Kidney epithelial cell (primary cell): ENCODE measurements at regions not wholly inside any gene's neighbourhood (a gene's known extent, or its start where the extent isn't known, plus 50 kb on each side); places are given as distances from the start of the nearest gene placed in this dataset.

Experiments used
- DNase-seq: peaks from one replicate; pipeline ENCODE4 v3.0.0-alpha.2; 2010; ENCODE audit warnings: low read depth
- H3K27me3 ChIP-seq: 2 replicates; pipeline ENCODE4 v1.6.0; 2011; ENCODE audit warnings: low read length; ENCODE audit not compliant: control insufficient read depth, insufficient read depth
- H3K36me3 ChIP-seq: 2 replicates; pipeline ENCODE4 v1.5.1; 2011; ENCODE audit warnings: low read length; ENCODE audit not compliant: control insufficient read depth, insufficient read depth
- H3K4me3 ChIP-seq: 2 replicates; pipeline ENCODE4 v1.5.1; 2011; ENCODE audit warnings: low read depth, mild to moderate bottlenecking, control low read depth, low read length
- TF ChIP-seq, protein P1 (sequence below): IDR thresholded peaks from 2 replicates; pipeline ENCODE4 v1.5.1; 2011; ENCODE audit warnings: mild to moderate bottlenecking, moderate library complexity, low read length, control low read depth, inconsistent platforms; ENCODE audit not compliant: insufficient read depth, poor library complexity, severe bottlenecking

DNA sequence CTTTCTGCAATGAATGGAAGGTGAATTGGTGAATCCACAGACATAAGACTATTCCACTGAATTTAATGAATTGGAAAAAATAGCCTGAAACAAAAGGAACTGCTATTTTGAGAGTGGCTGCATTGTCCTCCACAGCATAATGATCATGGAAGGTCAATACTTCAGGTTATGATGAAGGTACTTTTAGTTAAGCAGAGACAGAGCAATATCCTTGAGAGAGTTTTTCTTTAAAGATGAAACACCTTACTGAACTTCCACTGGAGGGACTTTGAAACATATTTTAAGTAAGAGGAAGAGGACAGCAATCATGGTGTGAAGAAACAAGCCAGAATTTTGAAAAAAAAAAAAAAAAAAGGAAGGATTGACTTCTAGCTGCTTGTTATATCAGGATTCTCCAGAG is 68.8 kb upstream of the DPP10 start:
- DNase-seq = no peak
- no peaks in the 10 kb centered on the region for H3K36me3 ChIP-seq
- TF ChIP-seq, protein P1, sequence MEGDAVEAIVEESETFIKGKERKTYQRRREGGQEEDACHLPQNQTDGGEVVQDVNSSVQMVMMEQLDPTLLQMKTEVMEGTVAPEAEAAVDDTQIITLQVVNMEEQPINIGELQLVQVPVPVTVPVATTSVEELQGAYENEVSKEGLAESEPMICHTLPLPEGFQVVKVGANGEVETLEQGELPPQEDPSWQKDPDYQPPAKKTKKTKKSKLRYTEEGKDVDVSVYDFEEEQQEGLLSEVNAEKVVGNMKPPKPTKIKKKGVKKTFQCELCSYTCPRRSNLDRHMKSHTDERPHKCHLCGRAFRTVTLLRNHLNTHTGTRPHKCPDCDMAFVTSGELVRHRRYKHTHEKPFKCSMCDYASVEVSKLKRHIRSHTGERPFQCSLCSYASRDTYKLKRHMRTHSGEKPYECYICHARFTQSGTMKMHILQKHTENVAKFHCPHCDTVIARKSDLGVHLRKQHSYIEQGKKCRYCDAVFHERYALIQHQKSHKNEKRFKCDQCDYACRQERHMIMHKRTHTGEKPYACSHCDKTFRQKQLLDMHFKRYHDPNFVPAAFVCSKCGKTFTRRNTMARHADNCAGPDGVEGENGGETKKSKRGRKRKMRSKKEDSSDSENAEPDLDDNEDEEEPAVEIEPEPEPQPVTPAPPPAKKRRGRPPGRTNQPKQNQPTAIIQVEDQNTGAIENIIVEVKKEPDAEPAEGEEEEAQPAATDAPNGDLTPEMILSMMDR = no peak
- no peak overlapping the region for H3K4me3 ChIP-seq
- H3K27me3 ChIP-seq = no peaks in the 10 kb centered on the region

DNA sequence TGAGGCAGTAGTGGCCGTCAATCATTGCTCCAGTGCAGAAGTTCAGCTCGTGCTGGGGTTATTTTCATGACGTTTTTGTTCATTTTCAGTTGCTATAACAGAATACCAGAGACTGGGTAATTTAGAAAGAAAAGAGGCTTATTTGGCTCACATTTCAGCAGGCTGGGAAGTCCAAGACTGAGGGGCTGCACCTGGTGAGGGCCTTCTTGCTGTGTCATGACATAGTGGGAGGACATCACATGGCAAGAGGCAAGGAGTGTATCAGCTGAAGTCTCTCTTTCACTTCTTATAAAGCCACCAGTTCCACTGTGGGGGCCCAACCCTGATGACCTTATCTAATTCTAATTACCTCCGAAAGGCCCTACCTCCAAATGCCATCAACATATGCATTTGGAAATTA is 58.0 kb upstream of the DPP10 start:
- H3K4me3 ChIP-seq = no peak overlapping the region
- TF ChIP-seq, protein P1 = no peak
- H3K27me3 ChIP-seq = no peaks in the 10 kb centered on the region
- no peak for DNase-seq
- no peaks in the 10 kb centered on the region for H3K36me3 ChIP-seq

DNA sequence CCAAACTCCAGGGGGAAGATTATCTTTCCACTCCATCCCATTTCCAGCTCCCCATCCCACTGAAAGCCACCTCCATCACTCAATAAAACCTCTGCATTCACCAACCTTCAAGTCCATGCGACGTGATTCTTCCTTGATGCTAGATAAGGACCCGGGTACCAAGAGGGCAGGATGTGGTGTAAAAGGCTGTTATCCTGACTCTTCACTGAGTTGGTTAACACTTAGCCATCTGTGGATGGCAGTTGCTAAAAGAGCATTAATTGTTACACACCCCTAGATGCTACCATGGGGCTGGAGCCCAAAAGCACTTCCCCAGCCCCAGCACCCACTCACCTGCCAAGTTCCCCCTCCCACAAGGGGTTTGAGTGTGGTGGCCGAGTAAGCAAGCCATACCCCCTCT is 53.4 kb upstream of the DPP10 start:
- TF ChIP-seq, protein P1 = no peak
- H3K27me3 ChIP-seq = no peaks in the 10 kb centered on the region
- no peaks in the 10 kb centered on the region for H3K36me3 ChIP-seq
- no peak for DNase-seq
- no peak overlapping the region for H3K4me3 ChIP-seq
